ENCODE measurements at regions not wholly inside any gene's neighbourhood (a gene's known extent, or its start where the extent isn't known, plus 50 kb on each side); places are given as distances from the start of the nearest gene placed in this dataset.

DNA sequence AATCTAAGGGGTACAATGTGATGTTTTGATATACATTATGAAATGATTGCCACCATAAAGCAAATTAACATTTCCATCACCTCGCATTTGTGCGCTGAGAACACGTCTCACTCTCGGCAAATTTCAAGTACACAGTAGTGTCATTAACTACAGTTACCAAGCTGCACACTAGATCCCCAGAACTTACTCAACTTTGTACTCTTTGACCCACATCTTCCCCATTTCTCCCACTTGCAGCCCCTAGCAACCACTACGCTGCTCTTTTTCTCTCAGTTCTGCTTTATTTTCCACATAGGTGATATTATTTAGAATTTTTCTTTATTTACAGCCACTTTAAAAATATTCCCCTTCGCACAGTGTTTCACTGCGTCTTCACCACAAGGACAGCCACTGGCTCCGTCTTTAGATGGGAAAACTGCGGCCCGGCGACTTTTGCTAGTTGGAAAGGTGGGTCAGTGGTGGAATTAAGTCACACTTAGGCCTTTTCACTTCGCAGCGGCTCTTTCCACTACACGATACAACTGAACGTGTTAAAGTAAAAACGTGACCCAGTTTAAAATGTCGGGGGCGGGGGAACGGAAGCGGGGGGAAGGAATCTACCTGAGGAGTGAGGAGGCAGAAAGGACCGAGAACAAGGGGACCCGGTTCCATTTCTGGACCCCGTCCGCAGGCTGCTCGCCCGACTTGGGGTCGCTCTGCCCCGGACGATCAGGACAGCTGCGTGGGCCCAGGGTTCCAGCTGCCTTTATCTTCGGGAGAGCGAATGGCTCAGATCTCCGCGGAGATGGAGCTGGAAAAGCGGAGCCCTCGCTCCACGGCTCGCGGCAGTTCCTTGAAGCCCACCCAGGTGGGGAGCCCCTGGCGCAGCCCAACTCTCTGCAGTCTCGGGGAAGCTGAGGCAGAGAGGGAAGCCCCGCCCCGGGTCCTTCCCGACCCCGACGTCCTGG is 486.1 kb downstream of the UQCRFS1 start (continued):
- TF ChIP-seq ZNF174 (tag by site-specific recombination; IDR thresholded peaks at IDR 0.05) (no peak), ZNF140 (tag by site-specific recombination; IDR thresholded peaks at IDR 0.05) (no peak), ZFP37 (tag by site-specific recombination; IDR thresholded peaks at IDR 0.05) (no peak), ZFHX2 (tag by site-specific recombination; conservative IDR thresholded peaks at IDR 0.05) (peak; percentile 23; the same call in 1 of the 2 replicates), ZNF473 (tag by site-specific recombination; IDR thresholded peaks at IDR 0.05) (no peak), ZNF560 (tag by site-specific recombination; IDR thresholded peaks at IDR 0.05; ENCODE audit: borderline replicate concordance) (no peak), FEZF1 (tag by site-specific recombination; IDR thresholded peaks at IDR 0.05) (no peak), ZNF664 (tag by site-specific recombination; IDR thresholded peaks at IDR 0.05) (no peak), ZNF768 (tag by site-specific recombination; IDR thresholded peaks at IDR 0.05) (no peak), ZNF350 (tag by site-specific recombination; IDR thresholded peaks at IDR 0.05) (no peak), ZNF16 (tag by site-specific recombination; IDR thresholded peaks at IDR 0.05; ENCODE audit: low read depth) (no peak), ZNF544 (tag by site-specific recombination; IDR thresholded peaks at IDR 0.05) (no peak)
- TF ChIP-seq, protein P1, sequence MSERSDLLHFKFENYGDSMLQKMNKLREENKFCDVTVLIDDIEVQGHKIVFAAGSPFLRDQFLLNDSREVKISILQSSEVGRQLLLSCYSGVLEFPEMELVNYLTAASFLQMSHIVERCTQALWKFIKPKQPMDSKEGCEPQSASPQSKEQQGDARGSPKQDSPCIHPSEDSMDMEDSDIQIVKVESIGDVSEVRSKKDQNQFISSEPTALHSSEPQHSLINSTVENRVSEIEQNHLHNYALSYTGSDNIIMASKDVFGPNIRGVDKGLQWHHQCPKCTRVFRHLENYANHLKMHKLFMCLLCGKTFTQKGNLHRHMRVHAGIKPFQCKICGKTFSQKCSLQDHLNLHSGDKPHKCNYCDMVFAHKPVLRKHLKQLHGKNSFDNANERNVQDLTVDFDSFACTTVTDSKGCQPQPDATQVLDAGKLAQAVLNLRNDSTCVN (tag by site-specific recombination; optimal IDR thresholded peaks at IDR 0.05) = no peak
- TF ChIP-seq, protein P2, sequence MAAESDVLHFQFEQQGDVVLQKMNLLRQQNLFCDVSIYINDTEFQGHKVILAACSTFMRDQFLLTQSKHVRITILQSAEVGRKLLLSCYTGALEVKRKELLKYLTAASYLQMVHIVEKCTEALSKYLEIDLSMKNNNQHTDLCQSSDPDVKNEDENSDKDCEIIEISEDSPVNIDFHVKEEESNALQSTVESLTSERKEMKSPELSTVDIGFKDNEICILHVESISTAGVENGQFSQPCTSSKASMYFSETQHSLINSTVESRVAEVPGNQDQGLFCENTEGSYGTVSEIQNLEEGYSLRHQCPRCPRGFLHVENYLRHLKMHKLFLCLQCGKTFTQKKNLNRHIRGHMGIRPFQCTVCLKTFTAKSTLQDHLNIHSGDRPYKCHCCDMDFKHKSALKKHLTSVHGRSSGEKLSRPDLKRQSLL (tag by site-specific recombination; IDR thresholded peaks at IDR 0.05) = peak; percentile 46; the same call in 1 of the 2 replicates
- TF ChIP-seq, protein P3, sequence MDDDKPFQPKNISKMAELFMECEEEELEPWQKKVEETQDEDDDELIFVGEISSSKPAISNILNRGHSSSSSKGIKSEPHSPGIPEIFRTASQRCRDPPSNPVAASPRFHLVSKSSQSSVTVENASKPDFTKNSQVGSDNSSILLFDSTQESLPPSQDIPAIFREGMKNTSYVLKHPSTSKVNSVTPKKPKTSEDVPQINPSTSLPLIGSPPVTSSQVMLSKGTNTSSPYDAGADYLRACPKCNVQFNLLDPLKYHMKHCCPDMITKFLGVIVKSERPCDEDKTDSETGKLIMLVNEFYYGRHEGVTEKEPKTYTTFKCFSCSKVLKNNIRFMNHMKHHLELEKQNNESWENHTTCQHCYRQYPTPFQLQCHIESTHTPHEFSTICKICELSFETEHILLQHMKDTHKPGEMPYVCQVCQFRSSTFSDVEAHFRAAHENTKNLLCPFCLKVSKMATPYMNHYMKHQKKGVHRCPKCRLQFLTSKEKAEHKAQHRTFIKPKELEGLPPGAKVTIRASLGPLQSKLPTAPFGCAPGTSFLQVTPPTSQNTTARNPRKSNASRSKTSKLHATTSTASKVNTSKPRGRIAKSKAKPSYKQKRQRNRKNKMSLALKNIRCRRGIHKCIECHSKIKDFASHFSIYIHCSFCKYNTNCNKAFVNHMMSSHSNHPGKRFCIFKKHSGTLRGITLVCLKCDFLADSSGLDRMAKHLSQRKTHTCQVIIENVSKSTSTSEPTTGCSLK (tag by site-specific recombination; IDR thresholded peaks at IDR 0.05) = no peak
- TF ChIP-seq, protein P4, sequence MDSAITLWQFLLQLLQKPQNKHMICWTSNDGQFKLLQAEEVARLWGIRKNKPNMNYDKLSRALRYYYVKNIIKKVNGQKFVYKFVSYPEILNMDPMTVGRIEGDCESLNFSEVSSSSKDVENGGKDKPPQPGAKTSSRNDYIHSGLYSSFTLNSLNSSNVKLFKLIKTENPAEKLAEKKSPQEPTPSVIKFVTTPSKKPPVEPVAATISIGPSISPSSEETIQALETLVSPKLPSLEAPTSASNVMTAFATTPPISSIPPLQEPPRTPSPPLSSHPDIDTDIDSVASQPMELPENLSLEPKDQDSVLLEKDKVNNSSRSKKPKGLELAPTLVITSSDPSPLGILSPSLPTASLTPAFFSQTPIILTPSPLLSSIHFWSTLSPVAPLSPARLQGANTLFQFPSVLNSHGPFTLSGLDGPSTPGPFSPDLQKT (IDR thresholded peaks at IDR 0.05; ENCODE audit: borderline replicate concordance, low read depth, low read length) = no peak
- TF ChIP-seq, protein P5, sequence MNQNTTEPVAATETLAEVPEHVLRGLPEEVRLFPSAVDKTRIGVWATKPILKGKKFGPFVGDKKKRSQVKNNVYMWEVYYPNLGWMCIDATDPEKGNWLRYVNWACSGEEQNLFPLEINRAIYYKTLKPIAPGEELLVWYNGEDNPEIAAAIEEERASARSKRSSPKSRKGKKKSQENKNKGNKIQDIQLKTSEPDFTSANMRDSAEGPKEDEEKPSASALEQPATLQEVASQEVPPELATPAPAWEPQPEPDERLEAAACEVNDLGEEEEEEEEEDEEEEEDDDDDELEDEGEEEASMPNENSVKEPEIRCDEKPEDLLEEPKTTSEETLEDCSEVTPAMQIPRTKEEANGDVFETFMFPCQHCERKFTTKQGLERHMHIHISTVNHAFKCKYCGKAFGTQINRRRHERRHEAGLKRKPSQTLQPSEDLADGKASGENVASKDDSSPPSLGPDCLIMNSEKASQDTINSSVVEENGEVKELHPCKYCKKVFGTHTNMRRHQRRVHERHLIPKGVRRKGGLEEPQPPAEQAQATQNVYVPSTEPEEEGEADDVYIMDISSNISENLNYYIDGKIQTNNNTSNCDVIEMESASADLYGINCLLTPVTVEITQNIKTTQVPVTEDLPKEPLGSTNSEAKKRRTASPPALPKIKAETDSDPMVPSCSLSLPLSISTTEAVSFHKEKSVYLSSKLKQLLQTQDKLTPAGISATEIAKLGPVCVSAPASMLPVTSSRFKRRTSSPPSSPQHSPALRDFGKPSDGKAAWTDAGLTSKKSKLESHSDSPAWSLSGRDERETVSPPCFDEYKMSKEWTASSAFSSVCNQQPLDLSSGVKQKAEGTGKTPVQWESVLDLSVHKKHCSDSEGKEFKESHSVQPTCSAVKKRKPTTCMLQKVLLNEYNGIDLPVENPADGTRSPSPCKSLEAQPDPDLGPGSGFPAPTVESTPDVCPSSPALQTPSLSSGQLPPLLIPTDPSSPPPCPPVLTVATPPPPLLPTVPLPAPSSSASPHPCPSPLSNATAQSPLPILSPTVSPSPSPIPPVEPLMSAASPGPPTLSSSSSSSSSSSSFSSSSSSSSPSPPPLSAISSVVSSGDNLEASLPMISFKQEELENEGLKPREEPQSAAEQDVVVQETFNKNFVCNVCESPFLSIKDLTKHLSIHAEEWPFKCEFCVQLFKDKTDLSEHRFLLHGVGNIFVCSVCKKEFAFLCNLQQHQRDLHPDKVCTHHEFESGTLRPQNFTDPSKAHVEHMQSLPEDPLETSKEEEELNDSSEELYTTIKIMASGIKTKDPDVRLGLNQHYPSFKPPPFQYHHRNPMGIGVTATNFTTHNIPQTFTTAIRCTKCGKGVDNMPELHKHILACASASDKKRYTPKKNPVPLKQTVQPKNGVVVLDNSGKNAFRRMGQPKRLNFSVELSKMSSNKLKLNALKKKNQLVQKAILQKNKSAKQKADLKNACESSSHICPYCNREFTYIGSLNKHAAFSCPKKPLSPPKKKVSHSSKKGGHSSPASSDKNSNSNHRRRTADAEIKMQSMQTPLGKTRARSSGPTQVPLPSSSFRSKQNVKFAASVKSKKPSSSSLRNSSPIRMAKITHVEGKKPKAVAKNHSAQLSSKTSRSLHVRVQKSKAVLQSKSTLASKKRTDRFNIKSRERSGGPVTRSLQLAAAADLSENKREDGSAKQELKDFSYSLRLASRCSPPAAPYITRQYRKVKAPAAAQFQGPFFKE (tag by site-specific recombination; IDR thresholded peaks at IDR 0.05; ENCODE audit: borderline replicate concordance) = no peak
